Right atrium auricular region (tissue), 2 donors: ENCODE measurements at regions not wholly inside any gene's neighbourhood (a gene's known extent, or its start where the extent isn't known, plus 50 kb on each side); places are given as distances from the start of the nearest gene placed in this dataset.
"Not testable (repeated sequence)": the region's sequence is repeated elsewhere in the genome, so short reads cannot be mapped to it uniquely, and the experiment has no call there.

ENCODE experiments used
- DNase-seq: peaks from one replicate; pipeline ENCODE4 v3.0.0-alpha.2; 2019; ENCODE audit warnings: low spot score
- H3K27ac ChIP-seq, 2 donors: fragments of 200-600 bp; sonication (generic); 1 replicate in 1 of 2; 2 replicates in 1 of 2; pipeline ENCODE4 v1.5.1; 2016 to 2019
- H3K27me3 ChIP-seq, 2 donors: fragments of 200-600 bp; sonication (generic); one replicate each; pipeline versions ENCODE4 v1.5.1 to v1.6.0; 2017 to 2019
- H3K36me3 ChIP-seq: fragments of 200-600 bp; sonication (generic); one replicate; pipeline ENCODE4 v1.5.1; 2016
- H3K4me1 ChIP-seq, 2 donors: fragments of 200-600 bp; sonication (generic); one replicate each; pipeline versions ENCODE4 v1.5.1 to v1.6.0; 2017 to 2019
- H3K4me3 ChIP-seq, 2 donors: fragments of 200-600 bp; sonication (generic); 1 replicate in 1 of 2; 2 replicates in 1 of 2; pipeline ENCODE4 v1.5.1; 2017 to 2019; ENCODE audit warnings: mild to moderate bottlenecking in 1 of 2, moderate library complexity in 1 of 2
- H3K9me3 ChIP-seq, 2 donors: fragments of 200-600 bp; sonication (generic); one replicate each; pipeline ENCODE4 v1.5.1; 2019
- TF ChIP-seq, protein P1 (sequence below), 2 donors: fragments of 200-600 bp; sonication (generic); IDR thresholded peaks; one replicate each; pipeline ENCODE4 v1.5.1; 2019; ENCODE audit warnings: antibody characterized with exemption in 2 of 2

DNA sequence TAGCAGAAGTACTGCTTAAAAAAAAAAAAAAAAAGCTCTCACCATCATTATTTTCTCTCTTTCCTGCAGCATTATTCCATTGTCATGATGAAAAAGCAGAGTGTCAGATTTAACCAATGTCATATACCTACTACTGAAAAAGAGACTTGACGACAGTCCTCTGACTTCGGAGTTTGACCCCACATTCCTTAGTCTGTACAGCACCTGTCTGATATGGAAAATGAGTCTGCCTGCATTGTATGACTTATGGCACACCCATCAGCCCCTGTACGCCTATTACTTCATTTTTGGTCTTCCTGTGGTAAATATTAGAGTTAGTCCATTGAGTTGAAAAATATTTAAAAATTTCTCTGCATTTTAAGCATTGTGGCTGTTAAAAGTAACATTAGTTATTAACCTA lies 54.5 kb upstream of the NOX4 start:
- Histone ChIP-seq H3K27me3 (no peaks in the 10 kb centered on the region), H3K9me3 (no peaks in the 10 kb centered on the region), H3K4me3 (no peak overlapping the region), H3K36me3 (no peaks in the 10 kb centered on the region), H3K4me1 (no peaks in the 10 kb centered on the region), H3K27ac (no peak overlapping the region)
- no peak for DNase-seq
- TF ChIP-seq, protein P1, sequence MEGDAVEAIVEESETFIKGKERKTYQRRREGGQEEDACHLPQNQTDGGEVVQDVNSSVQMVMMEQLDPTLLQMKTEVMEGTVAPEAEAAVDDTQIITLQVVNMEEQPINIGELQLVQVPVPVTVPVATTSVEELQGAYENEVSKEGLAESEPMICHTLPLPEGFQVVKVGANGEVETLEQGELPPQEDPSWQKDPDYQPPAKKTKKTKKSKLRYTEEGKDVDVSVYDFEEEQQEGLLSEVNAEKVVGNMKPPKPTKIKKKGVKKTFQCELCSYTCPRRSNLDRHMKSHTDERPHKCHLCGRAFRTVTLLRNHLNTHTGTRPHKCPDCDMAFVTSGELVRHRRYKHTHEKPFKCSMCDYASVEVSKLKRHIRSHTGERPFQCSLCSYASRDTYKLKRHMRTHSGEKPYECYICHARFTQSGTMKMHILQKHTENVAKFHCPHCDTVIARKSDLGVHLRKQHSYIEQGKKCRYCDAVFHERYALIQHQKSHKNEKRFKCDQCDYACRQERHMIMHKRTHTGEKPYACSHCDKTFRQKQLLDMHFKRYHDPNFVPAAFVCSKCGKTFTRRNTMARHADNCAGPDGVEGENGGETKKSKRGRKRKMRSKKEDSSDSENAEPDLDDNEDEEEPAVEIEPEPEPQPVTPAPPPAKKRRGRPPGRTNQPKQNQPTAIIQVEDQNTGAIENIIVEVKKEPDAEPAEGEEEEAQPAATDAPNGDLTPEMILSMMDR (IDR thresholded peaks at IDR 0.05) = no peak

DNA sequence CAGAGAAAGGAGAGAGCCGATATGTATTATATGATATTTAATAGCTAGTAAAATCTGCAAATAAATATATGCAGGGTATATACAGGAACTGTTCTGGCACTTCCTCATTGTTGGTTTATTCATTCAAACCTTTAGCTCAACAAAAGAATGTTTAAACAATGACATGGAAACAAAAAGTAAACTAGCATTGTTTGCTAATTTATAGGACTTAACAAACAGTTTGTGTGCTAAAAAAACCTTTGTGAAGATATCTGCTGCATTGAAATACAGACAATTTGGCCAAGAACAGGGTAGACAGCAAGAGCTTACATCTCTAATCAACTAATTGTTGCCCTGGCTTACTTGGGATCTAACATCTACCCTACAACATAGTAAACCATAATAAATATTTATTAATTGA lies 64.6 kb upstream of the NOX4 start:
- not testable (repeated sequence) for H3K27me3 ChIP-seq, H3K4me3 ChIP-seq, DNase-seq, H3K4me1 ChIP-seq, H3K9me3 ChIP-seq, H3K36me3 ChIP-seq, H3K27ac ChIP-seq

DNA sequence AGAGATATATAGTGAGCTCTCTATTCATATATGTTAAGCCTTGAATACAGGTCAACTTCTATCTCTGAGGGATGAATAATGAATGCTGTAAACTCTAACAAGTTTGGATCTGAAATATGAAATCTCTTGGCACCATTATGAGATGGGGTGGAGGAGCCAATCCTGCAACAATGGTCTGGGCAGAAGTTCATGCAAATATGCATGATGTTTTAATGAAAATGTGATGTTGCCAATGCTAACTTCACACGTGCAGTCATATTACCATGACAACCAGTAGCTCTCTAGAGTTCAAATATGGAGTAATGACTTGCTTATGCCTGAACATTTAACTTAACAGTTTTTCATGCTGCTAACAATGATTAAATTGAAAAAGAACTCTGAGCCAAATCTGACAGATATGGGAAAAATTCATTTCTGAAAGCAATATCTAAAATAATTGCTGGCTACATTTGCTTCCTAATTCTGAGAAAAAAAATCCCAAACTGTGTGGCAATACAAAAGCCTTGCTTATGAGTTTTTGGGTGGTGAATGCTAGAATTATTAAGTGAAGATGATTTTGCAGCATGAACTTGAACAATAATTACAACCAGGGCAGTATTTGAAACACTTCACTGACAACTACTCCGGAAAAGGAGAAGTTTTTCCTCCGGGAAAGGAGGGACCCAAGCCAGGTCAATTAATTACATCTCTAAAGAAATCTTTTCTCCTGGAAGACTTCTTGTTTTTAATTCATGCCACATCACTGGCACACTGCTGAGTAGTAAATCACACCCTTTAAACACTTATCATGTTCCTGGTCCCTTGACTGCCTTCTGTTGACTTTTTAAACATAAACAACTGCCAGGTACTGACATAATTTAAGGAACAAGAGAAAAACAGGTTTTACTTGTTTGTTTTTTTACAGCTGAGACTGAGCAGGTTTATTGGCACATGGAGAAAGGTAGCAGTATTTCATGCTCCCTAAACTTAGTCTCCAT lies 65.8 kb upstream of the NOX4 start:
- not testable (repeated sequence) for H3K9me3 ChIP-seq, H3K27ac ChIP-seq, H3K36me3 ChIP-seq, H3K27me3 ChIP-seq, H3K4me3 ChIP-seq, H3K4me1 ChIP-seq, DNase-seq

DNA sequence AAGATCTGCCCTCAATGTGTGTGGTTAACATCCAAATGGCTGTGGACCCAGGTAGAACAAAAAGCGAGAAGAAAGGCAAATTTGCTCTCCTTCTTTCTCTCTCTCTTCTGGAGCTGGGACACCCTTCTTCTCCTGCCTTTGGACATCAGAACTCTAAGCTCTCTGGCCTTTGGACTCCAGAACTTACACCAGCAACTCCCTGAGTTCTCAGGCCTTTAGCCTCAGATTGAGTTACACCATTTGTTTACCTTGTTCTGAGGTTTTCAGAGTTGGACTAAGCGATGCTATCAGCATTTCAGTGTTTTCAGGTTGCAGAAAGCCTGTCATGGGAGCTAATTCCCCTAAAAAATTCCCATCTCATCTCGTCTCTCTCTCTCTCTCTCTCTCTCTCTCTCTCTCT lies 69.4 kb upstream of the NOX4 start:
- H3K36me3 ChIP-seq, H3K4me3 ChIP-seq, H3K4me1 ChIP-seq, DNase-seq, H3K27me3 ChIP-seq, H3K27ac ChIP-seq, H3K9me3 ChIP-seq: not testable (repeated sequence)

DNA sequence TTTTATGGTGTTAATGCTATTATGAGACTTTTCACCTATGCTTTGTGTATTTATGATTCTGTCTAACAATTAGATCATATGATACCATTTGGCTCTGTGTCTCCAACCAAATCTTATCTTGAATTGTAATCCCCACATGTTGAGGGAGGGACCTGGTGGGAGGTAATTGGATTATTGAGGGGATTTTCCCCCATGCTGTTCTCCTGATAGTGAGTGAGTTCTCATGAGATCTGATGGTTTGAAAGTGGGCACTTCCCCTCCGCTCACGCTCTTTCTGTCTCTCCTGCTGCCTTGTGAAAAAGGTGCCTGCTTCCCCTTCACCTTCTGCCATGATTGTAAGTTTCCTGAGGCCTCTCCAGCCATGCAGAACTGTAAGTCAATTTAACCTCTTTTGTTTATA lies 71.6 kb upstream of the NOX4 start:
- not testable (repeated sequence) for DNase-seq, H3K4me3 ChIP-seq, H3K27me3 ChIP-seq, H3K9me3 ChIP-seq, H3K27ac ChIP-seq, H3K4me1 ChIP-seq, H3K36me3 ChIP-seq

GRCh38 chr11:89566972-89567371 lies 75.8 kb upstream of the NOX4 start:
- H3K27me3 ChIP-seq = no peaks in the 10 kb centered on the region
- no peaks in the 10 kb centered on the region for H3K9me3 ChIP-seq
- no peak for DNase-seq
- H3K27ac ChIP-seq = no peak overlapping the region
- H3K4me1 ChIP-seq = no peaks in the 10 kb centered on the region
- no peaks in the 10 kb centered on the region for H3K36me3 ChIP-seq
- TF ChIP-seq, protein P1 (IDR thresholded peaks at IDR 0.05) = no peak
- no peak overlapping the region for H3K4me3 ChIP-seq

DNA sequence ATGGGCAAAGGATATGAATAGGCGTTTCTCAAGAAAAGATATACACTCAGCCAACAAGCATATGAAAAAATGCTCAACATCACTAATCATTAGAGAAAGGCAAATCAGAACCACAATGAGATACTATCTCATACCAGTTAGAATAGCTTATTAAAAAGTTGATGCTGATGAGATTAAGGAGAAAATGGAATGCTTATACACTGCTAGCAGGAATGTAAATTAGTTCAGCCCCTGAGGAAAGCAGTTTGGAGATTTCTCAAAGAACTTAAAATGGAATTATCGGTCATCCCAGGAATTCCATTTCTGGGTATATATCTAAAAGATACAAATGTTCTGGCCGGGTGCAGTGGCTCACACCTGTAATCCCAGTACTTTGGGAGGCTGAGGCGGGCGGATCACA lies 78.2 kb upstream of the NOX4 start:
- H3K27ac ChIP-seq, H3K9me3 ChIP-seq, H3K4me1 ChIP-seq, DNase-seq, H3K4me3 ChIP-seq, H3K27me3 ChIP-seq, H3K36me3 ChIP-seq: not testable (repeated sequence)

DNA sequence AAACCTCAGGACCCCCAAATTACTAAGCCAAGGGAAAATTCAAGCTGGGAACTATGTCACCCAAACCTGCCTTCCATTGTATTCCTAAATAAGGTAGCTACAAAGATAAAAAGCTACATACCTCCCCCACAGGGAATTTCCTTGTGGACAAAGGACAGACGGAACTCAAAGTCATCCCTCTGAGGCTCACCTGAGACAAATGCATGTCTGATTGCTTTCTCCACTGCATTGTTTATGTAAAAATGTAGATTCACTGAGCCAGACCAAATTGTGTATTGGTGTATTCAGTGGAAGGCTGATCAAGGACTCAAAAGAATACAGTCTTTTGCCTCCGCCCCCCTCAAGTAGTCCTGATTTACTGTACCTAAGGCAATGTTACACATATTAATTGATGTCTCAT lies 80.5 kb upstream of the NOX4 start:
- not testable (repeated sequence) for H3K36me3 ChIP-seq, DNase-seq, H3K4me1 ChIP-seq, H3K9me3 ChIP-seq, H3K27ac ChIP-seq, H3K4me3 ChIP-seq, H3K27me3 ChIP-seq

GRCh38 chr11:89575846-89576245 lies 84.7 kb upstream of the NOX4 start:
- not testable (repeated sequence) for H3K4me1 ChIP-seq, H3K9me3 ChIP-seq, DNase-seq, H3K27me3 ChIP-seq, H3K4me3 ChIP-seq, H3K27ac ChIP-seq, H3K36me3 ChIP-seq

GRCh38 chr11:89577428-89577827 lies 86.3 kb upstream of the NOX4 start:
- H3K4me3 ChIP-seq, H3K36me3 ChIP-seq, DNase-seq, H3K4me1 ChIP-seq, H3K9me3 ChIP-seq, H3K27me3 ChIP-seq, H3K27ac ChIP-seq: not testable (repeated sequence)
